GM23338 (cell line): ENCODE measurements at regions not wholly inside any gene's neighbourhood (a gene's known extent, or its start where the extent isn't known, plus 50 kb on each side); places are given as distances from the start of the nearest gene placed in this dataset.
A peak's percentile ranks its signal among the peaks of the same experiment; 100 is the strongest.
"Not testable (repeated sequence)": the region's sequence is repeated elsewhere in the genome, so short reads cannot be mapped to it uniquely, and the experiment has no call there.

Experiments used
- ATAC-seq: fragments of 200-7000 bp; cut with Tn5 transposase; 3 replicates; pipeline ENCODE4 v1.9.1; 2020
- DNase-seq: peaks from one replicate; pipeline ENCODE4 v3.0.0-alpha.2; 2015; ENCODE audit warnings: low spot score
- H2AFZ ChIP-seq: fragments of 200-600 bp; sonication (generic); 2 replicates; pipeline ENCODE4 v1.8.0; 2016; ENCODE audit warnings: antibody characterized with exemption, mild to moderate bottlenecking, moderate library complexity
- H3F3A ChIP-seq: fragments of 200-600 bp; sonication (generic); replicated peaks from 2 replicates; pipeline ENCODE4 v1.8.0; 2017; ENCODE audit warnings: antibody characterized with exemption, mixed run types, low read depth
- H3K27ac ChIP-seq: fragments of 200-600 bp; sonication (generic); 2 replicates; pipeline ENCODE4 v1.6.1; 2016; ENCODE audit warnings: low read depth
- H3K27me3 ChIP-seq: fragments of 200-600 bp; sonication (generic); 2 replicates; pipeline ENCODE4 v1.8.0; 2016; ENCODE audit warnings: mild to moderate bottlenecking, mixed run types, moderate library complexity; ENCODE audit not compliant: insufficient read depth
- H3K36me3 ChIP-seq: fragments of 200-600 bp; sonication (generic); 2 replicates; pipeline ENCODE4 v1.8.0; 2016; ENCODE audit warnings: mild to moderate bottlenecking; ENCODE audit not compliant: insufficient read depth
- H3K4me1 ChIP-seq: fragments of 200-600 bp; sonication (generic); 2 replicates; pipeline ENCODE4 v1.8.0; 2016; ENCODE audit warnings: mild to moderate bottlenecking, moderate library complexity; ENCODE audit not compliant: insufficient read depth
- H3K4me2 ChIP-seq: fragments of 200-600 bp; sonication (generic); 2 replicates; pipeline ENCODE4 v1.7.1; 2017; ENCODE audit warnings: mixed run types
- H3K4me3 ChIP-seq: fragments of 200-600 bp; sonication (generic); 2 replicates; pipeline ENCODE4 v1.6.1; 2016; ENCODE audit warnings: mixed run types
- H3K79me2 ChIP-seq: fragments of 200-600 bp; sonication (generic); replicated peaks from 2 replicates; pipeline ENCODE4 v1.8.0; 2017; ENCODE audit warnings: mild to moderate bottlenecking; ENCODE audit not compliant: insufficient read depth
- H3K9me2 ChIP-seq: fragments of 200-600 bp; sonication (generic); 2 replicates; pipeline ENCODE4 v1.8.0; 2017; ENCODE audit not compliant: insufficient read depth
- H4K20me1 ChIP-seq: fragments of 200-600 bp; sonication (generic); replicated peaks from 2 replicates; pipeline ENCODE4 v1.8.0; 2017; ENCODE audit warnings: mild to moderate bottlenecking; ENCODE audit not compliant: insufficient read depth
- H3K27ac Mint-ChIP-seq: 2 replicates; pipeline ENCODE4 v1.8.0; 2020; ENCODE audit warnings: inconsistent platforms, mild to moderate bottlenecking, moderate library complexity, mixed read lengths
- H3K27me3 Mint-ChIP-seq: 3 replicates; pipeline ENCODE4 v1.8.0; 2022; ENCODE audit warnings: low read depth, mild to moderate bottlenecking, moderate library complexity, mixed read lengths, inconsistent platforms; ENCODE audit not compliant: insufficient read depth, poor library complexity
- H3K36me3 Mint-ChIP-seq: 3 replicates; pipeline ENCODE4 v1.8.0; 2021; ENCODE audit warnings: low read depth, mild to moderate bottlenecking, inconsistent platforms, moderate library complexity, mixed read lengths
- H3K4me1 Mint-ChIP-seq: 3 replicates; pipeline ENCODE4 v1.8.0; 2020; ENCODE audit warnings: mild to moderate bottlenecking, inconsistent platforms, mixed read lengths
- H3K4me3 Mint-ChIP-seq: 3 replicates; pipeline ENCODE4 v1.8.0; 2021; ENCODE audit warnings: moderate library complexity, mild to moderate bottlenecking, inconsistent platforms, mixed read lengths
- H3K9me3 Mint-ChIP-seq: 3 replicates; pipeline ENCODE4 v1.8.0; 2020; ENCODE audit warnings: moderate library complexity, mild to moderate bottlenecking, inconsistent platforms, mixed read lengths
- CTCF ChIP-seq, 2 experiments: fragments of 200-600 bp in 1 of 2; sonication (generic) in 1 of 2; conservative IDR thresholded peaks; 2 replicates each; pipeline versions ENCODE4 v1.5.1 to v1.6.1; 2016 to 2017; ENCODE audit warnings: antibody characterized with exemption in 2 of 2, low read depth in 2 of 2, mild to moderate bottlenecking in 2 of 2, moderate library complexity in 1 of 2
- JUNB ChIP-seq: IDR thresholded peaks from one replicate; pipeline ENCODE4 v1.6.1; 2016; ENCODE audit warnings: antibody characterized with exemption; ENCODE audit not compliant: unreplicated experiment
- NANOG ChIP-seq: IDR thresholded peaks from 2 replicates; pipeline ENCODE4 v1.6.1; 2016; ENCODE audit warnings: antibody characterized with exemption, borderline replicate concordance
- POLR2AphosphoS5 ChIP-seq: IDR thresholded peaks from 2 replicates; pipeline ENCODE4 v1.6.1; 2016; ENCODE audit warnings: antibody characterized with exemption, low read depth
- ZNF114 ChIP-seq: fragments of 250-450 bp; sonication (Bioruptor Pico); IDR thresholded peaks from 2 replicates; pipeline ENCODE4 v1.5.0; 2020; ENCODE audit warnings: mild to moderate bottlenecking, moderate library complexity
- ZNF331 ChIP-seq: fragments of 250-450 bp; sonication (Bioruptor Pico); IDR thresholded peaks from 2 replicates; pipeline ENCODE4 v1.5.0; 2020; ENCODE audit warnings: low read depth, mild to moderate bottlenecking, moderate library complexity
- ZNF462 ChIP-seq: fragments of 250-450 bp; sonication (Bioruptor Pico); IDR thresholded peaks from 2 replicates; pipeline ENCODE4 v1.5.0; 2020; ENCODE audit warnings: mild to moderate bottlenecking, moderate library complexity

GRCh38 chrX:80578517-80579105 is 158.4 kb downstream of the TENT5D start:
- Mint-ChIP-seq H3K36me3 (0 out of 3 replicates have a peak, but pooled peaks cover 2% of the 10 kb centered on the region), H3K27ac (no peak overlapping the region), H3K27me3 (peaks cover under 1% of the 10 kb centered on the region), H3K4me1 (peaks cover 3% of the 10 kb centered on the region; the same call in 1 of the 3 replicates), H3K4me3 (no peak overlapping the region), H3K9me3 (peaks cover 11% of the 10 kb centered on the region)
- Histone ChIP-seq H4K20me1 (no peaks in the 10 kb centered on the region), H3K27me3 (no peaks in the 10 kb centered on the region), H3K79me2 (no peaks in the 10 kb centered on the region), H3K27ac (no peak overlapping the region), H3F3A (no peaks in the 10 kb centered on the region), H3K36me3 (no peaks in the 10 kb centered on the region), H3K4me3 (no peak overlapping the region), H3K4me2 (no peak overlapping the region), H3K4me1 (no peaks in the 10 kb centered on the region), H3K9me2 (no peaks in the 10 kb centered on the region), H2AFZ (no peak overlapping the region)
- no peak for ATAC-seq
- no peak for TF ChIP-seq ZNF331 (CRISPR knock-in tag)
- TF ChIP-seq POLR2AphosphoS5: no peak
- peak; percentile 52 to 54 for TF ChIP-seq CTCF (conservative IDR thresholded peaks at IDR 0.05; ENCODE audit: low read depth in 2 of 2)
- DNase-seq: peak; percentile 36

GRCh38 chrX:80590992-80591391 is 170.7 kb downstream of the TENT5D start:
- H3F3A ChIP-seq, H3K36me3 ChIP-seq, H3K4me3 ChIP-seq, H3K4me1 ChIP-seq, H3K27me3 ChIP-seq, H3K36me3 Mint-ChIP-seq, H3K4me3 Mint-ChIP-seq, H2AFZ ChIP-seq, H3K27ac Mint-ChIP-seq, H3K27me3 Mint-ChIP-seq, H3K4me1 Mint-ChIP-seq, H4K20me1 ChIP-seq, H3K79me2 ChIP-seq, H3K9me2 ChIP-seq, H3K4me2 ChIP-seq, DNase-seq, H3K27ac ChIP-seq, ATAC-seq: not testable (repeated sequence)
- H3K9me3 Mint-ChIP-seq: peaks cover 40% of the 10 kb centered on the region

- Histone ChIP-seq H3K4me1 (no peaks in the 10 kb centered on the region), H3K36me3 (no peaks in the 10 kb centered on the region), H4K20me1 (no peaks in the 10 kb centered on the region), H3K9me2 (no peaks in the 10 kb centered on the region), H3K27me3 (no peaks in the 10 kb centered on the region), H3K4me2 (no peak overlapping the region), H3K79me2 (no peaks in the 10 kb centered on the region), H3K27ac (no peak overlapping the region), H2AFZ (no peak overlapping the region), H3K4me3 (no peak overlapping the region), H3F3A (no peaks in the 10 kb centered on the region)
- DNase-seq: no peak
- Mint-ChIP-seq H3K4me1 (peaks cover 3% of the 10 kb centered on the region; the same call in 2 of the 3 replicates), H3K9me3 (peaks cover 5% of the 10 kb centered on the region; the same call in 2 of the 3 replicates), H3K27ac (no peak overlapping the region; the same call in 1 of the 2 replicates), H3K4me3 (no peak overlapping the region), H3K36me3 (no peaks in the 10 kb centered on the region), H3K27me3 (no peaks in the 10 kb centered on the region)
- ATAC-seq: no peak
- TF ChIP-seq ZNF331 (CRISPR knock-in tag): no peak
- no peak for TF ChIP-seq JUNB
- TF ChIP-seq NANOG: no peak
- TF ChIP-seq ZNF462 (CRISPR knock-in tag): no peak
- TF ChIP-seq ZNF114: no peak
Measured at GRCh38 chrX:80602036-80602860, 182.0 kb downstream of the TENT5D start.
